ENCODE measurements at regions not wholly inside any gene's neighbourhood (a gene's known extent, or its start where the extent isn't known, plus 50 kb on each side); places are given as distances from the start of the nearest gene placed in this dataset.
"Not testable (repeated sequence)": the region's sequence is repeated elsewhere in the genome, so short reads cannot be mapped to it uniquely, and the experiment has no call there.

- TF ChIP-seq, protein P1, sequence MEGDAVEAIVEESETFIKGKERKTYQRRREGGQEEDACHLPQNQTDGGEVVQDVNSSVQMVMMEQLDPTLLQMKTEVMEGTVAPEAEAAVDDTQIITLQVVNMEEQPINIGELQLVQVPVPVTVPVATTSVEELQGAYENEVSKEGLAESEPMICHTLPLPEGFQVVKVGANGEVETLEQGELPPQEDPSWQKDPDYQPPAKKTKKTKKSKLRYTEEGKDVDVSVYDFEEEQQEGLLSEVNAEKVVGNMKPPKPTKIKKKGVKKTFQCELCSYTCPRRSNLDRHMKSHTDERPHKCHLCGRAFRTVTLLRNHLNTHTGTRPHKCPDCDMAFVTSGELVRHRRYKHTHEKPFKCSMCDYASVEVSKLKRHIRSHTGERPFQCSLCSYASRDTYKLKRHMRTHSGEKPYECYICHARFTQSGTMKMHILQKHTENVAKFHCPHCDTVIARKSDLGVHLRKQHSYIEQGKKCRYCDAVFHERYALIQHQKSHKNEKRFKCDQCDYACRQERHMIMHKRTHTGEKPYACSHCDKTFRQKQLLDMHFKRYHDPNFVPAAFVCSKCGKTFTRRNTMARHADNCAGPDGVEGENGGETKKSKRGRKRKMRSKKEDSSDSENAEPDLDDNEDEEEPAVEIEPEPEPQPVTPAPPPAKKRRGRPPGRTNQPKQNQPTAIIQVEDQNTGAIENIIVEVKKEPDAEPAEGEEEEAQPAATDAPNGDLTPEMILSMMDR (IDR thresholded peaks at IDR 0.05): no peak
- no peak for TF ChIP-seq EZH2 (IDR thresholded peaks at IDR 0.05; ENCODE audit: borderline replicate concordance, insufficient read depth, low read depth, low read length, poor library complexity, severe bottlenecking)
- ATAC-seq (ENCODE audit: low read depth) (peak; percentile 63), DNase-seq (peak; percentile 34)
- 13% methylated on average over 2 of the region's 3 CpGs for WGBS (ENCODE audit: insufficient coverage)
- H3K4me1 ChIP-seq (ENCODE audit: control insufficient read depth in 2 of 2, insufficient read depth in 2 of 2, low read length in 2 of 2): peaks cover 56 to 61% of the 10 kb centered on the region in 2 donors
- POLR2A ChIA-PET: interaction anchor here (0.9 to 2.1 kb wide), 4 partner anchors 10 to 115 kb away, joined by 3 to 6 read pairs (median 5); partner anchors contain the start of gene BMP2K
- no peaks in the 10 kb centered on the region for H3K27me3 Mint-ChIP-seq
- CTCF ChIA-PET: interaction anchor here (0.6 to 1.9 kb wide), 16 partner anchors 10 to 1597 kb away, joined by 3 to 15 read pairs (median 3); no protein-coding TSS in a partner anchor
- no peaks in the 10 kb centered on the region for H3K9me3 ChIP-seq (ENCODE audit: control extremely low read depth in 1 of 3, control insufficient read depth in 2 of 3, insufficient read depth in 1 of 3, low read length in 2 of 3)
- no peaks in the 10 kb centered on the region for H4K20me1 ChIP-seq (ENCODE audit: control insufficient read depth, insufficient read depth, low read length, poor library complexity, severe bottlenecking)
- H3K27ac Mint-ChIP-seq: peak overlapping the region; percentile 89
- no peaks in the 10 kb centered on the region for H3K9me3 Mint-ChIP-seq (ENCODE audit: insufficient read depth)
- H3K27me3 ChIP-seq (replicated peaks in 1 of 4; ENCODE audit: control extremely low read depth in 1 of 4, control insufficient read depth in 3 of 4, insufficient read depth in 4 of 4, low read length in 3 of 4): no peaks in the 10 kb centered on the region
- peak overlapping the region; percentile 78 for H2AFZ ChIP-seq (ENCODE audit: insufficient read depth, low read depth, low read length, poor library complexity, severe bottlenecking)
- intact Hi-C loops (cut with micrococcal nuclease): loop anchor here (5.0 kb wide), 2 partner anchors 45 to 50 kb away; no protein-coding TSS in a partner anchor
- no peaks in the 10 kb centered on the region for H3K79me2 ChIP-seq (ENCODE audit: control insufficient read depth, insufficient read depth, low read length)
- peak overlapping the region; percentile 63 for H3K4me2 ChIP-seq (replicated peaks; ENCODE audit: low read depth, low read length, poor library complexity, severe bottlenecking)
- peak overlapping the region; percentile 75 for H3K4me3 Mint-ChIP-seq
- no peaks in the 10 kb centered on the region for H3K36me3 ChIP-seq (replicated peaks in 1 of 2; ENCODE audit: control extremely low read depth in 1 of 2, control insufficient read depth in 1 of 2, extremely low read depth in 1 of 2, insufficient read depth in 2 of 2, low read length in 1 of 2)
- H3K4me3 ChIP-seq (ENCODE audit: control extremely low read depth in 1 of 5, extremely low read depth in 1 of 5, insufficient read depth in 1 of 5, low read depth in 2 of 5, low read length in 4 of 5): peak overlapping the region in 3 of 5 experiments; percentile 5 to 35 (median 12)
- H3K9ac ChIP-seq (ENCODE audit: low read length): peak overlapping the region; percentile 31
- peak overlapping the region; percentile 16 to 67 for H3K27ac ChIP-seq (ENCODE audit: low read length in 2 of 2)
- H3K4me1 Mint-ChIP-seq: peaks cover 76% of the 10 kb centered on the region
These were observed 110.5 kb downstream of the ANXA3 start for GRCh38 chr4:78661921-78662521.

GRCh38 chr4:78662658-78663057 is 111.1 kb downstream of the ANXA3 start:
- Mint-ChIP-seq H3K4me1 (peaks cover 75% of the 10 kb centered on the region), H3K27ac (peak overlapping the region; percentile 4), H3K27me3 (no peaks in the 10 kb centered on the region), H3K4me3 (no peak overlapping the region), H3K9me3 (ENCODE audit: insufficient read depth) (no peaks in the 10 kb centered on the region)
- peaks cover 55 to 59% of the 10 kb centered on the region in 2 donors for H3K4me1 ChIP-seq (ENCODE audit: control insufficient read depth in 2 of 2, insufficient read depth in 2 of 2, low read length in 2 of 2)
- ATAC-seq (ENCODE audit: low read depth) (no peak), DNase-seq (no peak)
- peak overlapping the region; percentile 16 to 67 for H3K27ac ChIP-seq (ENCODE audit: low read length in 2 of 2)
- no peaks in the 10 kb centered on the region for H3K27me3 ChIP-seq (replicated peaks in 1 of 4; ENCODE audit: control extremely low read depth in 1 of 4, control insufficient read depth in 3 of 4, insufficient read depth in 4 of 4, low read length in 3 of 4)
- no peaks in the 10 kb centered on the region for H3K36me3 ChIP-seq (replicated peaks in 1 of 2; ENCODE audit: control extremely low read depth in 1 of 2, control insufficient read depth in 1 of 2, extremely low read depth in 1 of 2, insufficient read depth in 2 of 2, low read length in 1 of 2)
- H2AFZ ChIP-seq (ENCODE audit: insufficient read depth, low read depth, low read length, poor library complexity, severe bottlenecking): no peak overlapping the region
- TF ChIP-seq, protein P1 (IDR thresholded peaks at IDR 0.05): no peak
- TF ChIP-seq EZH2 (IDR thresholded peaks at IDR 0.05; ENCODE audit: borderline replicate concordance, insufficient read depth, low read depth, low read length, poor library complexity, severe bottlenecking): no peak
- intact Hi-C loops (cut with micrococcal nuclease): loop anchor here (5.0 kb wide), 2 partner anchors 45 to 50 kb away; no protein-coding TSS in a partner anchor
- H3K9ac ChIP-seq (ENCODE audit: low read length): peak overlapping the region; percentile 31
- ChIA-PET CTCF (interaction anchor here (1.1 to 1.7 kb wide), 4 partner anchors 21 to 59 kb away, joined by 3 to 12 read pairs (median 4); no protein-coding TSS in a partner anchor), POLR2A (interaction anchor here (1.3 to 2.1 kb wide), 2 partner anchors 49 to 114 kb away, joined by 6 read pairs; partner anchors contain the start of gene BMP2K)
- no CpG with 5 or more reads among the region's 1 CpG for WGBS (ENCODE audit: insufficient coverage)
- no peaks in the 10 kb centered on the region for H4K20me1 ChIP-seq (ENCODE audit: control insufficient read depth, insufficient read depth, low read length, poor library complexity, severe bottlenecking)
- H3K9me3 ChIP-seq (ENCODE audit: control extremely low read depth in 1 of 3, control insufficient read depth in 2 of 3, insufficient read depth in 1 of 3, low read length in 2 of 3): no peaks in the 10 kb centered on the region
- H3K4me2 ChIP-seq (replicated peaks; ENCODE audit: low read depth, low read length, poor library complexity, severe bottlenecking): peak overlapping the region; percentile 63
- H3K79me2 ChIP-seq (ENCODE audit: control insufficient read depth, insufficient read depth, low read length): no peaks in the 10 kb centered on the region
- no peak overlapping the region for H3K4me3 ChIP-seq (ENCODE audit: control extremely low read depth in 1 of 5, extremely low read depth in 1 of 5, insufficient read depth in 1 of 5, low read depth in 2 of 5, low read length in 4 of 5)

- H3K79me2 ChIP-seq (ENCODE audit: control insufficient read depth, insufficient read depth, low read length); POLR2A ChIA-PET; ATAC-seq (ENCODE audit: low read depth); H3K9me3 ChIP-seq (ENCODE audit: control extremely low read depth in 1 of 3, control insufficient read depth in 2 of 3, insufficient read depth in 1 of 3, low read length in 2 of 3); H3K27me3 ChIP-seq (replicated peaks in 1 of 4; ENCODE audit: control extremely low read depth in 1 of 4, control insufficient read depth in 3 of 4, insufficient read depth in 4 of 4, low read length in 3 of 4); DNase-seq; H2AFZ ChIP-seq (ENCODE audit: insufficient read depth, low read depth, low read length, poor library complexity, severe bottlenecking); H3K36me3 ChIP-seq (replicated peaks in 1 of 2; ENCODE audit: control extremely low read depth in 1 of 2, control insufficient read depth in 1 of 2, extremely low read depth in 1 of 2, insufficient read depth in 2 of 2, low read length in 1 of 2); H3K27ac ChIP-seq (ENCODE audit: low read length in 2 of 2); H3K4me3 Mint-ChIP-seq; H4K20me1 ChIP-seq (ENCODE audit: control insufficient read depth, insufficient read depth, low read length, poor library complexity, severe bottlenecking); H3K9ac ChIP-seq (ENCODE audit: low read length); H3K4me3 ChIP-seq (ENCODE audit: control extremely low read depth in 1 of 5, extremely low read depth in 1 of 5, insufficient read depth in 1 of 5, low read depth in 2 of 5, low read length in 4 of 5); H3K9me3 Mint-ChIP-seq (ENCODE audit: insufficient read depth); H3K27me3 Mint-ChIP-seq; H3K4me2 ChIP-seq (replicated peaks; ENCODE audit: low read depth, low read length, poor library complexity, severe bottlenecking): not testable (repeated sequence)
- peaks cover 76% of the 10 kb centered on the region for H3K4me1 Mint-ChIP-seq
- 100% methylated on average over 4 of the region's 5 CpGs for WGBS (ENCODE audit: insufficient coverage)
- peaks cover 60 to 61% of the 10 kb centered on the region in 2 donors for H3K4me1 ChIP-seq (ENCODE audit: control insufficient read depth in 2 of 2, insufficient read depth in 2 of 2, low read length in 2 of 2)
- peak overlapping the region; percentile 43 for H3K27ac Mint-ChIP-seq
- CTCF ChIA-PET: interaction anchor here (0.7 kb wide), 1 partner anchor 20 kb away, joined by 3 read pairs; no protein-coding TSS in a partner anchor
- intact Hi-C loops (cut with micrococcal nuclease): loop anchor here (5.0 kb wide), 2 partner anchors 43 to 52 kb away; no protein-coding TSS in a partner anchor
These were observed 111.9 kb upstream of the BMP2K start for GRCh38 chr4:78664296-78664695.

All from B cell (primary cell).